ENCODE measurements at regions not wholly inside any gene's neighbourhood (a gene's known extent, or its start where the extent isn't known, plus 50 kb on each side); places are given as distances from the start of the nearest gene placed in this dataset.

GRCh38 chr2:155023674-155024073, 325.2 kb downstream of the KCNJ3 start:
- no peak for TF ChIP-seq POLR2A (IDR thresholded peaks at IDR 0.05)
- no peak for TF ChIP-seq CTCF (IDR thresholded peaks at IDR 0.05)
- Histone ChIP-seq H3K36me3 (no peaks in the 10 kb centered on the region), H3K9me3 (no peaks in the 10 kb centered on the region), H3K4me3 (no peak overlapping the region), H3K27me3 (no peaks in the 10 kb centered on the region), H3K4me1 (no peaks in the 10 kb centered on the region), H3K27ac (no peak overlapping the region)
- no peak for DNase-seq

- Histone ChIP-seq H3K36me3 (no peaks in the 10 kb centered on the region), H3K4me3 (no peak overlapping the region), H3K27ac (no peak overlapping the region), H3K9me3 (no peaks in the 10 kb centered on the region), H3K4me1 (no peaks in the 10 kb centered on the region), H3K27me3 (no peaks in the 10 kb centered on the region)
- no peak for TF ChIP-seq CTCF (IDR thresholded peaks at IDR 0.05)
- TF ChIP-seq POLR2A (IDR thresholded peaks at IDR 0.05): no peak
- no peak for DNase-seq
Observed at GRCh38 chr2:155022531-155022930, 324.0 kb downstream of the KCNJ3 start.

GRCh38 chr2:155021618-155022017, 323.1 kb downstream of the KCNJ3 start:
- no peaks in the 10 kb centered on the region for H3K36me3 ChIP-seq
- no peak overlapping the region for H3K4me3 ChIP-seq
- no peaks in the 10 kb centered on the region for H3K4me1 ChIP-seq
- TF ChIP-seq POLR2A (IDR thresholded peaks at IDR 0.05) (no peak), CTCF (IDR thresholded peaks at IDR 0.05) (no peak)
- no peaks in the 10 kb centered on the region for H3K27me3 ChIP-seq
- no peak overlapping the region for H3K27ac ChIP-seq
- DNase-seq: no peak
- no peaks in the 10 kb centered on the region for H3K9me3 ChIP-seq

- Histone ChIP-seq H3K9me3 (no peaks in the 10 kb centered on the region), H3K4me3 (no peak overlapping the region), H3K4me1 (no peaks in the 10 kb centered on the region), H3K27ac (no peak overlapping the region), H3K27me3 (no peaks in the 10 kb centered on the region), H3K36me3 (no peaks in the 10 kb centered on the region)
- DNase-seq: no peak
- no peak for TF ChIP-seq CTCF (IDR thresholded peaks at IDR 0.05)
Observed at GRCh38 chr2:155020246-155020645, 321.8 kb downstream of the KCNJ3 start.

GRCh38 chr2:155010925-155011324, 312.4 kb downstream of the KCNJ3 start:
- Histone ChIP-seq H3K27me3 (no peaks in the 10 kb centered on the region), H3K4me1 (no peaks in the 10 kb centered on the region), H3K36me3 (no peaks in the 10 kb centered on the region), H3K4me3 (no peak overlapping the region), H3K27ac (no peak overlapping the region), H3K9me3 (no peaks in the 10 kb centered on the region)
- TF ChIP-seq POLR2A (IDR thresholded peaks at IDR 0.05) (no peak), CTCF (IDR thresholded peaks at IDR 0.05) (no peak)
- no peak for DNase-seq

- no peak overlapping the region for H3K4me3 ChIP-seq
- no peaks in the 10 kb centered on the region for H3K27me3 ChIP-seq
- H3K9me3 ChIP-seq: no peaks in the 10 kb centered on the region
- H3K4me1 ChIP-seq: no peaks in the 10 kb centered on the region
- H3K27ac ChIP-seq: no peak overlapping the region
- TF ChIP-seq CTCF (IDR thresholded peaks at IDR 0.05) (no peak), POLR2A (IDR thresholded peaks at IDR 0.05) (no peak)
- H3K36me3 ChIP-seq: no peaks in the 10 kb centered on the region
- no peak for DNase-seq
Observed at GRCh38 chr2:154995361-154995760, 296.9 kb downstream of the KCNJ3 start.

Measured in Peyer's patch (tissue), 4 donors.